Suprapubic skin (tissue), 4 donors: ENCODE measurements at regions not wholly inside any gene's neighbourhood (a gene's known extent, or its start where the extent isn't known, plus 50 kb on each side); places are given as distances from the start of the nearest gene placed in this dataset.

Experiments
- POLR2A ChIP-seq, 2 donors: fragments of 450-650 bp; IDR thresholded peaks; one replicate each; pipeline ENCODE4 v1.6.1; 2017; ENCODE audit warnings: antibody characterized with exemption in 2 of 2, mild to moderate bottlenecking in 2 of 2, moderate library complexity in 2 of 2
- POLR2AphosphoS5 ChIP-seq, 3 donors: sonication (generic); formaldehyde crosslinking; IDR thresholded peaks; one replicate each; pipeline ENCODE4 v1.6.1; 2017; ENCODE audit warnings: antibody characterized with exemption in 3 of 3

- TF ChIP-seq POLR2A (IDR thresholded peaks at IDR 0.05) (no peak), POLR2AphosphoS5 (IDR thresholded peaks at IDR 0.05) (no peak)
Observed at GRCh38 chr3:147640781-147641180, 231.6 kb downstream of the ZIC1 start.
